ENCODE measurements at regions not wholly inside any gene's neighbourhood (a gene's known extent, or its start where the extent isn't known, plus 50 kb on each side); places are given as distances from the start of the nearest gene placed in this dataset.

- no peak for DNase-seq (ENCODE audit: low read depth in 1 of 2, low spot score in 2 of 2)
- H2BK20ac ChIP-seq (ENCODE audit: low read length), result no peak overlapping the region
Observed at GRCh38 chr2:57806449-57806968, 240.1 kb upstream of the VRK2 start.

More at GRCh38 chr2:57806449-57806968, 240.1 kb upstream of the VRK2 start:
- H2BK12ac ChIP-seq (ENCODE audit: low read depth, low read length), result no peak overlapping the region
- H2BK120ac ChIP-seq (replicated peaks; ENCODE audit: low read depth, low read length), result no peak overlapping the region
- no peak overlapping the region for H3K4me2 ChIP-seq (ENCODE audit: insufficient read depth in 1 of 2, low read depth in 2 of 2, low read length in 2 of 2)
- POLR2A ChIA-PET (ENCODE audit: partially characterized antibody), result no interaction called here
- H3K23me2 ChIP-seq (ENCODE audit: low read depth, low read length), result no peaks in the 10 kb centered on the region
- 95% methylated on average over 1 of the region's 1 CpG; no CpG with 5 or more reads in 1 of the 2 experiments for WGBS, 2 experiments (ENCODE audit: extremely low coverage in 1 of 2, insufficient coverage in 1 of 2, insufficient read length in 1 of 2, insufficient replicate concordance in 2 of 2, low coverage in 1 of 2, low lambda C conversion rate in 2 of 2, missing lambda C conversion rate in 1 of 2)
- H4K8ac ChIP-seq (ENCODE audit: extremely low read depth, insufficient read depth, low read length), result no peak overlapping the region
- H3K9me3 ChIP-seq (ENCODE audit: insufficient read depth in 2 of 2, low read depth in 1 of 2, low read length in 1 of 2), result no peaks in the 10 kb centered on the region; a peak in 1 of 4 replicates
- no peak overlapping the region for H2AFZ ChIP-seq (ENCODE audit: low read length)
- H3K27ac ChIP-seq (ENCODE audit: low read depth, low read length), result no peak overlapping the region
- no peaks in the 10 kb centered on the region for H3K36me3 ChIP-seq (ENCODE audit: control insufficient read depth in 2 of 4, insufficient read depth in 4 of 4, low read length in 3 of 4)
- H4K5ac ChIP-seq (ENCODE audit: insufficient read length, low read depth, low read length), result no peak overlapping the region
- no peak overlapping the region for H3K18ac ChIP-seq (ENCODE audit: extremely low read depth, low read length)
- no peak overlapping the region for H3K23ac ChIP-seq (ENCODE audit: insufficient read length)
- no peak overlapping the region for H2BK15ac ChIP-seq (ENCODE audit: low read length)
- no peaks in the 10 kb centered on the region for H3K79me1 ChIP-seq (ENCODE audit: low read depth, low read length)
- no peaks in the 10 kb centered on the region for H3K27me3 ChIP-seq (replicated peaks in 1 of 4; ENCODE audit: control insufficient read depth in 3 of 4, extremely low read depth in 1 of 4, insufficient read depth in 3 of 4, low read length in 3 of 4)
- no peak overlapping the region for H2AK5ac ChIP-seq (ENCODE audit: low read depth, low read length)
- H4K20me1 ChIP-seq (replicated peaks in 1 of 2; ENCODE audit: control insufficient read depth in 1 of 2, insufficient read depth in 2 of 2, low read length in 2 of 2), result no peaks in the 10 kb centered on the region
- H3K56ac ChIP-seq (replicated peaks; ENCODE audit: insufficient read length, low read depth, low read length), result no peak overlapping the region
- no peaks in the 10 kb centered on the region for H3K4me1 ChIP-seq (replicated peaks in 1 of 4; ENCODE audit: control insufficient read depth in 3 of 4, insufficient read depth in 4 of 4, low read length in 3 of 4)
- TF ChIP-seq EZH2 (IDR thresholded peaks at IDR 0.05; ENCODE audit: low read depth, low read length, severe bottlenecking), result no peak
- TF ChIP-seq HDAC6 (IDR thresholded peaks at IDR 0.05; ENCODE audit: low read depth, low read length), result no peak
- TF ChIP-seq KDM5A (IDR thresholded peaks at IDR 0.05; ENCODE audit: low read length), result no peak
- TF ChIP-seq CREB1 (IDR thresholded peaks at IDR 0.05), result no peak
- TF ChIP-seq ASH2L (IDR thresholded peaks at IDR 0.05; ENCODE audit: low read length), result no peak
- TF ChIP-seq RNF2 (IDR thresholded peaks at IDR 0.05; ENCODE audit: borderline replicate concordance, low read depth, low read length, missing control alignments, poor library complexity, severe bottlenecking), result no peak
- no peak for TF ChIP-seq RFX5 (IDR thresholded peaks at IDR 0.05; ENCODE audit: borderline replicate concordance, low read depth, low read length)
- TF ChIP-seq, protein P1, sequence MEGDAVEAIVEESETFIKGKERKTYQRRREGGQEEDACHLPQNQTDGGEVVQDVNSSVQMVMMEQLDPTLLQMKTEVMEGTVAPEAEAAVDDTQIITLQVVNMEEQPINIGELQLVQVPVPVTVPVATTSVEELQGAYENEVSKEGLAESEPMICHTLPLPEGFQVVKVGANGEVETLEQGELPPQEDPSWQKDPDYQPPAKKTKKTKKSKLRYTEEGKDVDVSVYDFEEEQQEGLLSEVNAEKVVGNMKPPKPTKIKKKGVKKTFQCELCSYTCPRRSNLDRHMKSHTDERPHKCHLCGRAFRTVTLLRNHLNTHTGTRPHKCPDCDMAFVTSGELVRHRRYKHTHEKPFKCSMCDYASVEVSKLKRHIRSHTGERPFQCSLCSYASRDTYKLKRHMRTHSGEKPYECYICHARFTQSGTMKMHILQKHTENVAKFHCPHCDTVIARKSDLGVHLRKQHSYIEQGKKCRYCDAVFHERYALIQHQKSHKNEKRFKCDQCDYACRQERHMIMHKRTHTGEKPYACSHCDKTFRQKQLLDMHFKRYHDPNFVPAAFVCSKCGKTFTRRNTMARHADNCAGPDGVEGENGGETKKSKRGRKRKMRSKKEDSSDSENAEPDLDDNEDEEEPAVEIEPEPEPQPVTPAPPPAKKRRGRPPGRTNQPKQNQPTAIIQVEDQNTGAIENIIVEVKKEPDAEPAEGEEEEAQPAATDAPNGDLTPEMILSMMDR (IDR thresholded peaks at IDR 0.05; ENCODE audit: control extremely low read depth in 1 of 3, insufficient read depth in 1 of 3, low read depth in 1 of 3, low read length in 3 of 3), result no peak
- TF ChIP-seq CBX8 (IDR thresholded peaks at IDR 0.05; ENCODE audit: borderline replicate concordance, low read depth, low read length), result no peak
- TF ChIP-seq SRF (IDR thresholded peaks at IDR 0.05; ENCODE audit: low read depth, low read length), result no peak
- no peak for TF ChIP-seq RAD21 (IDR thresholded peaks at IDR 0.05 in 1 of 2, conservative IDR thresholded peaks at IDR 0.05 in 1 of 2; ENCODE audit: low read depth in 2 of 2, low read length in 2 of 2)
- H3K9ac ChIP-seq (replicated peaks in 1 of 4; ENCODE audit: extremely low read depth in 1 of 4, low read depth in 3 of 4, low read length in 3 of 4), result no peak overlapping the region
- H3K79me2 ChIP-seq (ENCODE audit: control insufficient read depth in 1 of 2, insufficient read depth in 2 of 2, low read length in 2 of 2), result no peaks in the 10 kb centered on the region
- H4K91ac ChIP-seq (replicated peaks; ENCODE audit: insufficient read length, low read length), result no peak overlapping the region
- no peak overlapping the region for H3K4ac ChIP-seq (replicated peaks; ENCODE audit: insufficient read length, low read depth, low read length)
- no peak for FAIRE-seq
- no peak overlapping the region for H3K4me3 ChIP-seq (ENCODE audit: extremely low read depth in 1 of 4, insufficient read depth in 2 of 4, low read depth in 3 of 4, low read length in 4 of 4)
- H3K14ac ChIP-seq (ENCODE audit: insufficient read length), result no peak overlapping the region
- no peak overlapping the region for H2BK5ac ChIP-seq (ENCODE audit: low read depth, low read length)
- CTCF ChIA-PET (ENCODE audit: partially characterized antibody), result interaction anchor here (0.8 to 0.9 kb wide), 2 partner anchors 10 to 33 kb away, joined by 3 read pairs; no protein-coding TSS in a partner anchor

Measured in H1 (cell line).